ENCODE measurements at regions not wholly inside any gene's neighbourhood (a gene's known extent, or its start where the extent isn't known, plus 50 kb on each side); places are given as distances from the start of the nearest gene placed in this dataset.

DNA sequence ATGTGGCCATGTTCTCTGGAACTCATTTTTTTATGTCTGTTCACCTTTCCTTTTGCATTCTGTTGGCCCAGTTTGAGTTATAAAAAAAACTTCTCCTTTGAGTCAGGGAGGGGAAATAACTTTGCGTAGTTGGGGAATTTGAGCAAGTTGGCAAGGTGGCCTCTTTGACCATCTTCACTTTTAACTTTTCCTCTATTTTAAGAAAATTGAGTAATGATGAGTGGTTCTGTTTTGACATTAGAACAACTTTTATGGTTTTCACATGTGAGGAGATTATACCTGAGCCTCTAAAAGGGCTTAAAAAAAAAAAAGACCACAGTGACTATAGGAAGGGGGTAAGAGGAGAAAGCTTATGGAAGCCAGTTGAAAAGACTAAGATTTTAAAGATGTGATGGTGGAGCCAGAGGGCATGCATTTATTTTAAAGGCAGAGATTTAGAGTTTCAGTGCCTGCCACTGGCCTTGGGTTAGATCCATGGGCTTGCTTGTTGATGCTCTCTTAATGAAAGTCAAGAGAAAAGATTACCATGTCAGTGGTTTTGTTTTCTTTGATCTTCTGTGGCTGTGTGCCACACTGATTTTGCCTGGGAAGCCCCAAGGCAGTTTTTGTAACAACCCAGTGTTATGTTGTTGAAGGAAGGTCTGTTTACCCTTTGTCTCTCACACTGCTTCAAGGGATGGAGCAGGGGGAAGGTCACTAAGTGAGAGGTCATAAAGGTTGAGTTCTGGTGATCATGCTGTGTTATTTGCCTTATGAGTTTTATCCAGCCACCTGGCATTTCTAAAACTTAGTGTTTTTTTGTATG is 219.7 kb upstream of the CD180 start:
- Histone ChIP-seq H3K79me2 (ENCODE audit: control insufficient read depth, insufficient read depth, low read length) (no peaks in the 10 kb centered on the region), H3K9me3 (replicated peaks; ENCODE audit: control insufficient read depth, insufficient read depth, low read length) (no peaks in the 10 kb centered on the region), H2AFZ (ENCODE audit: control insufficient read depth, low read depth, low read length) (no peak overlapping the region), H3K27ac (ENCODE audit: control insufficient read depth, insufficient read depth) (no peak overlapping the region; the same call in none of the 2 replicates), H3K4me1 (ENCODE audit: control insufficient read depth, insufficient read depth, low read length) (no peaks in the 10 kb centered on the region), H3K4me2 (ENCODE audit: control insufficient read depth, insufficient read depth) (no peak overlapping the region), H3K27me3 (replicated peaks in 1 of 2; ENCODE audit: control insufficient read depth in 2 of 2, insufficient read depth in 2 of 2, low read length in 1 of 2) (no peaks in the 10 kb centered on the region), H3K9ac (ENCODE audit: control insufficient read depth, insufficient read depth, low read length) (no peak overlapping the region), H4K20me1 (ENCODE audit: control insufficient read depth, insufficient read depth) (no peaks in the 10 kb centered on the region), H3K36me3 (ENCODE audit: control insufficient read depth in 2 of 2, insufficient read depth in 2 of 2, low read length in 1 of 2) (no peaks in the 10 kb centered on the region), H3K4me3 (no peak overlapping the region)
- CTCF ChIA-PET: no interaction called here
- no TSS peak for BruUV-seq (replicated peaks)
- FAIRE-seq: no peak
- RAD21 ChIA-PET (ENCODE audit: unreplicated experiment): no interaction called here
- in situ Hi-C loops (cut with MboI): no loop called here
- POLR2A ChIA-PET: no interaction called here
- SMC1A ChIA-PET (ENCODE audit: uncharacterized antibody, unreplicated experiment): no interaction called here
- intact Hi-C loops (cut with micrococcal nuclease; ENCODE audit: unreplicated experiment): no loop called here
- DNase-seq (ENCODE audit: low read depth, low spot score): peak; percentile 64
- 0% methylated on average over 1 of the region's 1 CpG for WGBS (ENCODE audit: insufficient coverage, insufficient replicate concordance, low lambda C conversion rate, missing lambda C conversion rate)
- peak; percentile 95 for ATAC-seq
- TF ChIP-seq, protein P1, sequence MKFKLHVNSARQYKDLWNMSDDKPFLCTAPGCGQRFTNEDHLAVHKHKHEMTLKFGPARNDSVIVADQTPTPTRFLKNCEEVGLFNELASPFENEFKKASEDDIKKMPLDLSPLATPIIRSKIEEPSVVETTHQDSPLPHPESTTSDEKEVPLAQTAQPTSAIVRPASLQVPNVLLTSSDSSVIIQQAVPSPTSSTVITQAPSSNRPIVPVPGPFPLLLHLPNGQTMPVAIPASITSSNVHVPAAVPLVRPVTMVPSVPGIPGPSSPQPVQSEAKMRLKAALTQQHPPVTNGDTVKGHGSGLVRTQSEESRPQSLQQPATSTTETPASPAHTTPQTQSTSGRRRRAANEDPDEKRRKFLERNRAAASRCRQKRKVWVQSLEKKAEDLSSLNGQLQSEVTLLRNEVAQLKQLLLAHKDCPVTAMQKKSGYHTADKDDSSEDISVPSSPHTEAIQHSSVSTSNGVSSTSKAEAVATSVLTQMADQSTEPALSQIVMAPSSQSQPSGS (IDR thresholded peaks at IDR 0.05; ENCODE audit: low read length): peak; percentile 62
- peak; percentile 64 for TF ChIP-seq NR2F1 (conservative IDR thresholded peaks at IDR 0.05)
- TF ChIP-seq MTA2 (IDR thresholded peaks at IDR 0.05; ENCODE audit: low read depth): 0 out of 2 replicates have a peak, but pooled peaks have one; percentile 11
- TF ChIP-seq MEF2A (IDR thresholded peaks at IDR 0.05; ENCODE audit: insufficient read depth, low read depth, low read length): peak; percentile 72; the same call in 1 of the 2 replicates
- no peak for TF ChIP-seq KAT2A (conservative IDR thresholded peaks at IDR 0.05; ENCODE audit: control insufficient read depth, low read depth, low read length)
- TF ChIP-seq CREM (IDR thresholded peaks at IDR 0.05; ENCODE audit: low read depth): peak; percentile 79; the same call in 1 of the 2 replicates
- peak; percentile 84 for TF ChIP-seq RUNX3 (IDR thresholded peaks at IDR 0.05; ENCODE audit: low read length)
- TF ChIP-seq, protein P2, sequence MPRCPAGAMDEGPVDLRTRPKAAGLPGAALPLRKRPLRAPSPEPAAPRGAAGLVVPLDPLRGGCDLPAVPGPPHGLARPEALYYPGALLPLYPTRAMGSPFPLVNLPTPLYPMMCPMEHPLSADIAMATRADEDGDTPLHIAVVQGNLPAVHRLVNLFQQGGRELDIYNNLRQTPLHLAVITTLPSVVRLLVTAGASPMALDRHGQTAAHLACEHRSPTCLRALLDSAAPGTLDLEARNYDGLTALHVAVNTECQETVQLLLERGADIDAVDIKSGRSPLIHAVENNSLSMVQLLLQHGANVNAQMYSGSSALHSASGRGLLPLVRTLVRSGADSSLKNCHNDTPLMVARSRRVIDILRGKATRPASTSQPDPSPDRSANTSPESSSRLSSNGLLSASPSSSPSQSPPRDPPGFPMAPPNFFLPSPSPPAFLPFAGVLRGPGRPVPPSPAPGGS (IDR thresholded peaks at IDR 0.05; ENCODE audit: borderline replicate concordance, insufficient read depth, low read depth, low read length, poor library complexity, severe bottlenecking): peak; percentile 59
- TF ChIP-seq NR2C1 (IDR thresholded peaks at IDR 0.05): no peak
- TF ChIP-seq HDAC6 (IDR thresholded peaks at IDR 0.05; ENCODE audit: unreplicated experiment): no peak
- TF ChIP-seq, protein P3, sequence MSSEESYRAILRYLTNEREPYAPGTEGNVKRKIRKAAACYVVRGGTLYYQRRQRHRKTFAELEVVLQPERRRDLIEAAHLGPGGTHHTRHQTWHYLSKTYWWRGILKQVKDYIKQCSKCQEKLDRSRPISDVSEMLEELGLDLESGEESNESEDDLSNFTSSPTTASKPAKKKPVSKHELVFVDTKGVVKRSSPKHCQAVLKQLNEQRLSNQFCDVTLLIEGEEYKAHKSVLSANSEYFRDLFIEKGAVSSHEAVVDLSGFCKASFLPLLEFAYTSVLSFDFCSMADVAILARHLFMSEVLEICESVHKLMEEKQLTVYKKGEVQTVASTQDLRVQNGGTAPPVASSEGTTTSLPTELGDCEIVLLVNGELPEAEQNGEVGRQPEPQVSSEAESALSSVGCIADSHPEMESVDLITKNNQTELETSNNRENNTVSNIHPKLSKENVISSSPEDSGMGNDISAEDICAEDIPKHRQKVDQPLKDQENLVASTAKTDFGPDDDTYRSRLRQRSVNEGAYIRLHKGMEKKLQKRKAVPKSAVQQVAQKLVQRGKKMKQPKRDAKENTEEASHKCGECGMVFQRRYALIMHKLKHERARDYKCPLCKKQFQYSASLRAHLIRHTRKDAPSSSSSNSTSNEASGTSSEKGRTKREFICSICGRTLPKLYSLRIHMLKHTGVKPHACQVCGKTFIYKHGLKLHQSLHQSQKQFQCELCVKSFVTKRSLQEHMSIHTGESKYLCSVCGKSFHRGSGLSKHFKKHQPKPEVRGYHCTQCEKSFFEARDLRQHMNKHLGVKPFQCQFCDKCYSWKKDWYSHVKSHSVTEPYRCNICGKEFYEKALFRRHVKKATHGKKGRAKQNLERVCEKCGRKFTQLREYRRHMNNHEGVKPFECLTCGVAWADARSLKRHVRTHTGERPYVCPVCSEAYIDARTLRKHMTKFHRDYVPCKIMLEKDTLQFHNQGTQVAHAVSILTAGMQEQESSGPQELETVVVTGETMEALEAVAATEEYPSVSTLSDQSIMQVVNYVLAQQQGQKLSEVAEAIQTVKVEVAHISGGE (CRISPR knock-in tag; IDR thresholded peaks at IDR 0.05): no peak
- peak; percentile 61; the same call in 1 of the 2 replicates for TF ChIP-seq ASH2L (IDR thresholded peaks at IDR 0.05; ENCODE audit: borderline replicate concordance, low read depth)
- peak in 1 of 2 experiments; percentile 32; a peak in 1 of 4 replicates for TF ChIP-seq ETV6 (conservative IDR thresholded peaks at IDR 0.05 in 1 of 2, IDR thresholded peaks at IDR 0.05 in 1 of 2; ENCODE audit: borderline replicate concordance in 1 of 2, low read depth in 1 of 2)
- peak; percentile 91 for TF ChIP-seq NFIC (IDR thresholded peaks at IDR 0.05; ENCODE audit: low read depth, low read length)
- TF ChIP-seq, protein P4, sequence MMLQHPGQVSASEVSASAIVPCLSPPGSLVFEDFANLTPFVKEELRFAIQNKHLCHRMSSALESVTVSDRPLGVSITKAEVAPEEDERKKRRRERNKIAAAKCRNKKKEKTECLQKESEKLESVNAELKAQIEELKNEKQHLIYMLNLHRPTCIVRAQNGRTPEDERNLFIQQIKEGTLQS (IDR thresholded peaks at IDR 0.05; ENCODE audit: borderline replicate concordance, extremely low read depth, low read depth, low read length): no peak
- TF ChIP-seq IKZF2 (IDR thresholded peaks at IDR 0.05): no peak
- peak; percentile 81; the same call in 1 of the 2 replicates for TF ChIP-seq FOXM1 (IDR thresholded peaks at IDR 0.05; ENCODE audit: low read depth, low read length)
